Activated CD8-positive, alpha-beta T cell treated with anti-CD3 and anti-CD28 coated beads, Interleukin-2, amount 10 ng/mL, durations not matched to agents 7 days and 5 days (primary cell): ENCODE measurements at regions not wholly inside any gene's neighbourhood (a gene's known extent, or its start where the extent isn't known, plus 50 kb on each side); places are given as distances from the start of the nearest gene placed in this dataset.

Experiments
- ATAC-seq: fragments of 150-1000 bp; cut with Tn5 transposase; one replicate; pipeline ENCODE4 v1.10.0; 2021; ENCODE audit warnings: moderate library complexity
- CTCF ChIA-PET: fragments of 350-600 bp; sonication (Branson Sonifier 250); formaldehyde crosslinking; loops from one replicate; lab custom pipeline; 2021; ENCODE audit warnings: antibody characterized with exemption; lab: Charles Lee
- POLR2A ChIA-PET: fragments of 350-600 bp; sonication (Branson Sonifier 250); formaldehyde crosslinking; loops from one replicate; lab custom pipeline; 2021; ENCODE audit warnings: antibody characterized with exemption; lab: Charles Lee
- DNase-seq: peaks from one replicate; pipeline ENCODE4 v3.0.0-alpha.2; 2020
- H3K27ac Mint-ChIP-seq: one replicate; pipeline ENCODE4 v1.8.0; 2021; ENCODE audit warnings: mild to moderate bottlenecking, mixed read lengths
- H3K27me3 Mint-ChIP-seq: one replicate; pipeline ENCODE4 v1.8.0; 2021; ENCODE audit warnings: low read depth, mixed read lengths
- H3K36me3 Mint-ChIP-seq: one replicate; pipeline ENCODE4 v1.8.0; 2021; ENCODE audit warnings: low read depth, mixed read lengths
- H3K4me1 Mint-ChIP-seq: one replicate; pipeline ENCODE4 v1.8.0; 2021; ENCODE audit warnings: low read depth, mixed read lengths
- H3K4me3 Mint-ChIP-seq: one replicate; pipeline ENCODE4 v1.8.0; 2021; ENCODE audit warnings: mild to moderate bottlenecking, mixed read lengths
- H3K9me3 Mint-ChIP-seq: one replicate; pipeline ENCODE4 v1.8.0; 2022; ENCODE audit warnings: mixed read lengths; ENCODE audit not compliant: insufficient read depth

DNA sequence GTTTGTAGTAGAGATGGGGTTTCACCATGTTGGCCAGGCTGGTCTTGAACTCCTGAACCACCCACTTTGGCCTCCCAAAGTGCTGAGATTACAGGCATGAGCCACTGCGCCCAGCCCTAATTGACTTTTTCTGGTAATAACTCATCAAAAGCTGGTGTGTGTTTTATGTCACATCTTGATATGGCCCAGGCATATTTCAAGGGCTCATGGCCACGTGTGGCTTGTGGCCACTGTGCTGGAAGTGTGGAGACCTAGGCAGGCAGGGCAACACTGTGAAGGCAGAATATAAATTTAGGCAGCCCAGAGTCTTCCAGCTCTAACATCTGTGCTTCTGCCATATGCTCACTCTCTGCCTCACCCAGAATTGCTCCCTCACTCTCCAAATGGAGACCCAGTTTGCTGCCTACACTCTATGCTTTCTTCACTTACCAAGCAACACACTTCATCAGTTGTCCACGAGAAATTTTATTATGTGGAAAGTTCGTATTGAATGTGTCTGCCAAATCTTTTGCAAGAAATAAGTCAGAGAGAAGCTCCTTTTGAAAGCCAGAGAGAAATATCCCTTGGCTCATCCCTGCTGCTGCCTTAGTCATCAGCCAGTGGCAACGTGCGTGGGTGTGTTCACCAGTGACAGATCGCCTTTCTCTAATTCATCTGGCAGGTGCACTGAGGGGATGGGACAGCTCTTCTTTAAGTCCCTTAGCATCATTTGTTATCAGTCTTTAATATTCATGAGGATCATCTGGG, 129.4 kb upstream of the CXCR4 start:
- CTCF ChIA-PET, result interaction anchor here (1.0 to 1.5 kb wide), 2 partner anchors 9 to 137 kb away, joined by 3 to 5 read pairs; no protein-coding TSS in a partner anchor
- ATAC-seq (no peak), DNase-seq (no peak)
- Mint-ChIP-seq H3K27ac (no peak overlapping the region), H3K4me3 (no peak overlapping the region), H3K9me3 (no peaks in the 10 kb centered on the region), H3K27me3 (peaks cover 9% of the 10 kb centered on the region), H3K4me1 (peaks cover 36% of the 10 kb centered on the region), H3K36me3 (peaks cover 5% of the 10 kb centered on the region)
- POLR2A ChIA-PET, result no interaction called here

DNA sequence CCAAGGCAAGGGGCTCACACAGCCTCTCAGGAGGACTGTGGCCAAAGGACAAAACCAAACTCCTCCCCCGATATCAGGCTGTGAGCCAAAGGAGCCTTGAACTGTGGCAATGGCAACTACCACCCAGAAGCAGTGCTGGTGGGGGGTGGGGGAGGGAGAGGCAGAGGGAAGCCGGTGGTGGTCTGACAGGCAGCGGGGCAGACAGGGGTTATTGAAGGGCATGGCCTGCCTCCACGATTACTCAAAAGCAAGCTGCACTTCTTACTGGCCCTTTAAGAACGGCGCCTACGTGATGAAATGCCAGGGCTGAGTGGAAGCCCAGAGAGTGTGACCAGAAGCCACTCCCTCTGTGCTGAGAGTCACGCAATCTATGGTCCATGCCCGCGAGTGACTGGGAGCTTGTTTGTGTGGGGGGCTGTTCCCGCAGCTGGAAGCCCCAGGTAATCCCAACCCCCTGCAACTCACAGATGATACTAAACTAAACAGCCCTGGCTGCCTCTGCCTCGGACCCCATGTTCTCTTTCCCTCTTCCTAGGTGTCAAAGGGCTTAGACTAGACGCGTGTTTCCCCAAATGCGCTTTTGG, 128.2 kb upstream of the CXCR4 start:
- Mint-ChIP-seq H3K36me3 (peaks cover 5% of the 10 kb centered on the region), H3K4me1 (peaks cover 38% of the 10 kb centered on the region), H3K4me3 (no peak overlapping the region), H3K9me3 (no peaks in the 10 kb centered on the region), H3K27me3 (peaks cover 9% of the 10 kb centered on the region), H3K27ac (no peak overlapping the region)
- DNase-seq, result no peak
- no peak for ATAC-seq
- ChIA-PET CTCF (no interaction called here), POLR2A (no interaction called here)

DNA sequence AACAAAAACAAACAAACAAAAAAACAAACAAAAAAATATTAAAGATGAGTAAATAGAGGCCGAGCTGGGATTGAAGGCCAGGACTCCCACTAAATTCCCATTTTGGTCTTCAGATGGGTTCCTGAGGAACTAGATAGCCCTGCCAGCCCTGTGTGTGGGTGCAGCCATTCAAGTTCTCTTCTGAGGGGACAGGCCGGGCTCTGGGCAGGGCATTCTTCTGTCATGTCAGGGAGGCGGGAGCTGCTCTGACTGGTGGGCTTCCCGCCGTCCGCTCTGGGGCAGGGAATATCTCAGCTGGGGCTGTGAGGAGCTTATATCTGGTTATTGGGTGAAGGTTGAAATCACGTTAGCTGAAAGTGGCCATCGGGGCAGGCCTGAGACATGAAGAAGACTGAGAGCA, 127.3 kb upstream of the CXCR4 start:
- peak overlapping the region; percentile 31 for H3K27ac Mint-ChIP-seq
- ATAC-seq, result no peak

DNA sequence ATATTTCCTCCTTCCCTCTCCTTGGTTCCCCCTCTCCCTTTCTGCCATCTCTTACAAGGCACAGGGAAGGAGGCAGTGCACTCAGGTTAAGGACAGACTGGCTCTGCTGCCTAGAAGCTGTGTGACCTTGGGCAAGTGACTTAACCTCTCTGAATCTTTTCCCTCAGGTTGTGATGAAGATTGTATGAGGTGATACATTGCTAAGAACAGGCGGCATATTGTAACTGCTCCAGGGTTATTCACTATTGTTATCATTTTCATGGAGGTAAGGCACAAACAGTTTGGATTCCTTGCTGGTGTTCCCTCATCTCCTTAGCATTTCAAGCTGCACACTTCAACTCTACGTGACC, 126.6 kb upstream of the CXCR4 start:
- Mint-ChIP-seq H3K4me1 (peaks cover 44% of the 10 kb centered on the region), H3K36me3 (peaks cover 9% of the 10 kb centered on the region), H3K27me3 (peaks cover 5% of the 10 kb centered on the region), H3K9me3 (no peaks in the 10 kb centered on the region), H3K4me3 (no peak overlapping the region), H3K27ac (no peak overlapping the region)
- no peak for DNase-seq
- ChIA-PET POLR2A (no interaction called here), CTCF (no interaction called here)
- no peak for ATAC-seq

More for the DNA sequence above, 127.3 kb upstream of the CXCR4 start:
- ChIA-PET CTCF (no interaction called here), POLR2A (no interaction called here)
- Mint-ChIP-seq H3K4me1 (peaks cover 38% of the 10 kb centered on the region), H3K9me3 (no peaks in the 10 kb centered on the region), H3K36me3 (peaks cover 9% of the 10 kb centered on the region), H3K4me3 (no peak overlapping the region), H3K27me3 (peaks cover 5% of the 10 kb centered on the region)
- no peak for DNase-seq

DNA sequence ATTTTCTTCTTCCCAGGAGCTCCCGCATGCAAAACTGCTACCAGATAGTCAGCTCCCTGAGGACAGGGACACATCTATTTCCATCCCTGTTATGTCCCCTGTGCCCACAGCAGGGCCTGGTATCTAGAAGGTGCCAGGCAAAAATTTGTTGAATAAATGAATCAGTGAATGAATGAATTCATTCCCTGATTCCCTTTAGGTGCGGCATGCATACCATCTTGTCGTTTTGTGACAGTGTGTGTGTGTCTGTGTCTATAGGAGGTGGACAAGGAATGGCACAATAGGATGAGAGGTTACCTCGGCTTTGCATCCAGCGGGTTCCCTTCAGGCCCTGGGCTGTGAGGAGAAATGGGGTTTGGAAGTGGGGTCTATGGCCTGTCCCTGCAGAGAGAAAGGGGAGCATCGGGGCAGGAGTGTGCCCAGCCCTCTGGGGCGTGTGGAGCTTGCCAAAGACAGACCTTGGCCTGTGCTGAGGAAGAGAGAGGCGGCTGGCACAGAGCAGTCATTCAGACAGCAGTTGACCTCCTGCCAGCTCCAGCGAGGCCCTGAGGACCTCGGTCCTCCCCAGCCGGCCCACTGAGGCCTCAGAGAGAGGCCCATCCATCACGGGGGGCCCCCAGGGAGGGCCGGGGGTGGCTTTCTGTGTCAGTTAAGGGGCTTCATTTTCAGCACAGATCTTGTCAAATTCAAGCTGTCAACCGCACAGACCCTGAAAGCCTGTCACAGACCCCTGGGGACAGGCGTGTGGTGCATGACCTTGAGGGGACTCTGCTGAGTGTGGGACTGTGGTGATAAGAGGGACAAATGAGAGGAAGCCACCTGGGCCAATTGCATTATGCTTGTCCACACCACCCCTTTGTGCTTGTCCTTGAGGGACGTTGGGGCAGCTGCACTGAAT, 125.9 kb upstream of the CXCR4 start:
- DNase-seq, result no peak
- ATAC-seq, result no peak
- peaks cover 7% of the 10 kb centered on the region for H3K36me3 Mint-ChIP-seq
- no peak overlapping the region for H3K4me3 Mint-ChIP-seq
- H3K27ac Mint-ChIP-seq, result peak overlapping the region; percentile 41
- CTCF ChIA-PET, result interaction anchor here (2.4 kb wide), 1 partner anchor 107 kb away, joined by 7 read pairs; no protein-coding TSS in a partner anchor
- H3K27me3 Mint-ChIP-seq, result peaks cover 1% of the 10 kb centered on the region
- POLR2A ChIA-PET, result interaction anchor here (0.6 to 1.0 kb wide), 4 partner anchors 7 to 134 kb away, joined by 3 to 4 read pairs (median 4); no protein-coding TSS in a partner anchor
- peaks cover 50% of the 10 kb centered on the region for H3K4me1 Mint-ChIP-seq
- no peaks in the 10 kb centered on the region for H3K9me3 Mint-ChIP-seq

DNA sequence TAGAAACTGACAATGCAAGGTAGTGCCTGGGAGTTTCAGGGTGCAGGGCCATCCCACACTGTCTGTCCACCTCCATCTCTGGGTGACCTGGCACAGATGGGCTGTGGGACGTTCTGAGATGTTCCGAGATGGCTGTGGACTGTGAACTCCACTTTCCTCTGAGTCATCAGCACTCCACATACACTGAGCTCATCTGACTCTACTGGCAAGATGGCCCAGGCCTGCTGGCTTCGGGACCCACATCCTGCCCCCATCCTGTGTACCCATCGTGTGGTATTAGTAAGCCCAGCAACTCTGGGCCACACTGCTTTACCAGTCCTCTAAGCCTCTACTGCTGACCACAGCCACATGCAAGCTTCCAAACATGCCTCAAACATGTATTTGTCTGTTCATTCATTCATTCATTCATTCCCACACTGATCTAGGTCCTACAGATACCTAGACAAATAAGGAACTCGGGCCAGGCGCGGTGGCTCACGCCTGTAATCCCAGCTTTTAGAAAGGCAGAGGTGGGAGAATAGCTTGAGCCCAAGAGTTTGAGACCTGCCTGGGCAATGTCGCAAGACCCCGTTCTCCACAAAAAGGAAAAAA, 124.8 kb upstream of the CXCR4 start:
- H3K9me3 Mint-ChIP-seq, result no peaks in the 10 kb centered on the region
- POLR2A ChIA-PET, result interaction anchor here (0.6 to 1.3 kb wide), 9 partner anchors 15 to 185 kb away, joined by 3 to 6 read pairs (median 4); no protein-coding TSS in a partner anchor
- DNase-seq (peak; percentile 80), ATAC-seq (peak; percentile 78)
- H3K4me1 Mint-ChIP-seq, result peaks cover 61% of the 10 kb centered on the region
- CTCF ChIA-PET, result interaction anchor here (0.6 to 2.4 kb wide), 7 partner anchors 10 to 190 kb away, joined by 3 to 7 read pairs (median 3); no protein-coding TSS in a partner anchor
- H3K36me3 Mint-ChIP-seq, result peaks cover 8% of the 10 kb centered on the region
- no peaks in the 10 kb centered on the region for H3K27me3 Mint-ChIP-seq
- peak overlapping the region; percentile 92 for H3K27ac Mint-ChIP-seq
- peak overlapping the region; percentile 25 for H3K4me3 Mint-ChIP-seq

DNA sequence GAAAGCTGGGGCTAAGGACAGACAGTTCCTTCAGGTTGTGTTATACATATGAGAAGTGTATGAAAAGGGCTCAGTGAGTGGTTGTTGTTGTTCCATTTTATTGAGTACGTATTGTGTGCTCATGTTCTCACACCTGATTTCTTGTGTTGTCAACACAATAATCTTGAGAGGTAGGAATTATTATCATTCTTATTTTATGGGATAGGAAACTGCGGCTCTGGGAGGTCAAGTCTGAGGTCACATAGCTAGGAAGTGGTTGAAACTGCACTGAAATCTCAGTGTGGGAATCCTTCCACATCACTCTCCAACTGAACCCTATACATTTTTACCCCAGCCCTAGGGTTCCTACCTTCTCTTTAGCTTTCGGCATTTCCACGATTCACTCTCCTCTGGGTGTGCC, 124.2 kb upstream of the CXCR4 start:
- no peaks in the 10 kb centered on the region for H3K27me3 Mint-ChIP-seq
- no peak for ATAC-seq
- ChIA-PET CTCF (interaction anchor here (0.6 to 2.4 kb wide), 5 partner anchors 9 to 189 kb away, joined by 3 to 7 read pairs (median 3); no protein-coding TSS in a partner anchor), POLR2A (interaction anchor here (1.0 to 1.3 kb wide), 4 partner anchors 16 to 140 kb away, joined by 3 to 4 read pairs (median 3); no protein-coding TSS in a partner anchor)
- peak overlapping the region; percentile 92 for H3K27ac Mint-ChIP-seq
- peaks cover 10% of the 10 kb centered on the region for H3K36me3 Mint-ChIP-seq
- no peak overlapping the region for H3K4me3 Mint-ChIP-seq
- H3K9me3 Mint-ChIP-seq, result no peaks in the 10 kb centered on the region
- H3K4me1 Mint-ChIP-seq, result peaks cover 62% of the 10 kb centered on the region
- DNase-seq, result no peak

DNA sequence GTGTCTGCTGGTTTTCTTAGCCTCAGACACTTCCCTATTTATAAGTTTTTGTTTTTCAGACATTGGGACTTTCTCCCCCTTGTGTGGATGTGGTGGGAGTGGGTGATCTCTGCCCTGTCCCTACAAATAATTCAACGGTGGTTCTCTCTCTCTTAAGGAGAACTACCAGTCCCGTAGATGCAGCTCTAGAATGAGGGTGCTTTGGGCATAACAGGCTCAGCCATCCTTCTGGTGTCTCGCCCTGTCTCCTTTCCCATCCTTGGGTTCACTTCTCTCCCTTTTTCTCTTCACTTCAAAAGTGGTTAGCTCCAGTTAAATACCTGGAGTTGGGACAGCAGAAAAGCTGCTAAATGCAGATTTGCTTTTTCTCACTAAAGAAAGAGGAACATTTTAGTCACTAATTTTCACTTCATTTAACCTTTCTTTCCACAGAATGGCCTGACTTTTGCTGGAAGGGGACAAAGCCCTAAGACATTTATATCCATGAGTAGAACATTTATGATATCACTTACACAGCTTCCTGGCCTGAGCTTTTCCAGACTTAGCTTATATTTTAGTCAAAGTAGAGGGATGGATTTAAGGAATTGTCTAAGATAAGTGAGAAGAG, 121.2 kb upstream of the CXCR4 start:
- H3K27ac Mint-ChIP-seq, result peak overlapping the region; percentile 77
- no peaks in the 10 kb centered on the region for H3K27me3 Mint-ChIP-seq
- no peaks in the 10 kb centered on the region for H3K9me3 Mint-ChIP-seq
- H3K36me3 Mint-ChIP-seq, result peaks cover 10% of the 10 kb centered on the region
- DNase-seq (no peak), ATAC-seq (no peak)
- POLR2A ChIA-PET, result interaction anchor here (0.7 to 2.2 kb wide), 7 partner anchors 39 to 143 kb away, joined by 3 to 11 read pairs (median 4); no protein-coding TSS in a partner anchor
- peaks cover 65% of the 10 kb centered on the region for H3K4me1 Mint-ChIP-seq
- CTCF ChIA-PET, result interaction anchor here (1.2 to 4.5 kb wide), 12 partner anchors 8 to 145 kb away, joined by 3 to 17 read pairs (median 8); no protein-coding TSS in a partner anchor
- no peak overlapping the region for H3K4me3 Mint-ChIP-seq

DNA sequence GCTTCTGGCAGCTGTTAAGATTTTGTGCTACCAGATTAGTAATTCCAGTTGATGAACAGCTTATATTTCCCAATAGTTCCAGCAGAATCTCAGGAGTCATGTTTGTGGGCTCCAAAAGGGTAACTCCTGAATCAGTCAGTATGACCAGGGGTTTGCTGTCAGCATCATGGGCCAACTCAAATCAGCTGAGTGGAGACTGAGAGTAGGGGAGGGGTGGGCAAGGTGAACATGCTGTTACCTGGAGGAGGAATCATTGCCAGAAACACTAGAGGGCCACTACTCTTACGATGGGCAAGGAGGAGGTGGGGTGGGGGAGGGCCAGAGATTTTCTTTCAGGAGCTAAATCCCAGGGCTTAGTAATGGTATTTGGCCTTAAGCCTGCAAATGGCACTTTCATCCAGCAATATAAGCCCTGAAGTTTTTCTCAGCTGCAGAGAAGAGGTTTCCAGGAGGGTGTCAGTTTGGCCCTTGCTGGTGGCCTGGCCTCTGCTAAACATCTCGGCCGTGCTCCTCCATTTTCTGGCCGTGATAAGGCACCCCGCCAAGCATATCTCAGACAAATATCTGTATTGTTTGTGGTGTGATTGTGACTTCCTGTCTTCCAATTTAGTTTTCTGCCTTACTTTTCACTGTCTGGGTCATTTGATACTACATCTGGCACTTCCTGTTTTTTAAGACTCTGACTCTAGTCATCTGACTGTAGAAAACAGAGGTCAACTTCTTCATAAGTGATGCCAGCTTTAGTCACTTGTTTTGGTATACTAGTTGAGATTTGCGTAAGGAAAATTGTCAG, 120.5 kb upstream of the CXCR4 start:
- Mint-ChIP-seq H3K27ac (peak overlapping the region; percentile 77), H3K9me3 (no peaks in the 10 kb centered on the region), H3K4me1 (peaks cover 61% of the 10 kb centered on the region), H3K36me3 (peaks cover 10% of the 10 kb centered on the region), H3K27me3 (no peaks in the 10 kb centered on the region), H3K4me3 (peak overlapping the region; percentile 0)
- ATAC-seq (peak; percentile 69), DNase-seq (peak; percentile 46)
- ChIA-PET CTCF (interaction anchor here (1.1 to 4.5 kb wide), 11 partner anchors 9 to 146 kb away, joined by 3 to 17 read pairs (median 9); no protein-coding TSS in a partner anchor), POLR2A (interaction anchor here (0.7 to 2.2 kb wide), 6 partner anchors 39 to 144 kb away, joined by 3 to 11 read pairs (median 4); no protein-coding TSS in a partner anchor)

DNA sequence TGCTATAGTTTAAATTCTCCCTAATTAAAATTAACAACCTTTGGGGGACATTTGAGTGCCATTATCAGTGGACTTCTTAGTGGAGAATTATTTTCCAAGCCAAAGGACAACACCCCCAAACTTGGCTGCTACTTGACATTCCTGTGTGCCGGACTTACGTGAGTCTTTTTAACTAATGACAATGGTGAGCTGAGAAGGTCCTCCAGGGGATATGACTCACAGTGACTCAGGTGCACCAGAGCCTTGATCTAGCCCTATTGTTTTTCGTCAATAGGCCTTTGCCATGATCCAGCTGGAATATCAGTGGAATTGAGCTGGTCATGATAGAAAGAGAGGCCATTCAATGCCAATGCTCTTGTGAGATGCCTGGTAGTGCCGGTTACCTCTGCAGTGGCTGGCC, 118.1 kb upstream of the CXCR4 start:
- CTCF ChIA-PET, result interaction anchor here (4.5 kb wide), 1 partner anchor 143 kb away, joined by 17 read pairs; no protein-coding TSS in a partner anchor
- H3K36me3 Mint-ChIP-seq, result peaks cover 6% of the 10 kb centered on the region
- ATAC-seq (no peak), DNase-seq (no peak)
- no peak overlapping the region for H3K27ac Mint-ChIP-seq
- H3K4me3 Mint-ChIP-seq, result no peak overlapping the region
- H3K9me3 Mint-ChIP-seq, result no peaks in the 10 kb centered on the region
- H3K27me3 Mint-ChIP-seq, result peaks cover 7% of the 10 kb centered on the region
- POLR2A ChIA-PET, result no interaction called here
- peaks cover 38% of the 10 kb centered on the region for H3K4me1 Mint-ChIP-seq
